K562 (cell line): ENCODE measurements at regions not wholly inside any gene's neighbourhood (a gene's known extent, or its start where the extent isn't known, plus 50 kb on each side); places are given as distances from the start of the nearest gene placed in this dataset.

Experiments used
- ATAC-seq: fragments of 200-7000 bp; cut with Tn5 transposase; 3 replicates; pipeline ENCODE4 v1.9.1; 2020; ENCODE audit warnings: moderate library complexity
- BruUV-seq: library from RNA; stranded (reverse); fragments of 400-500 nt; replicated peaks from 2 replicates; lab custom pipeline; 2021; lab: Mats Ljungman, UMichigan
- CTCF ChIA-PET: fragments of 300-600 bp; formaldehyde crosslinking; extraction: SDS; loops from one replicate; lab custom pipeline; 2021; ENCODE audit warnings: low intra/inter-chr PET ratio; lab: Yijun Ruan, JAX
- POLR2A ChIA-PET: fragments of 300-600, 350-650 bp; sonication (Branson Sonifier 250); formaldehyde crosslinking; extraction: SDS; loops from one replicate; lab custom pipeline; 2021; ENCODE audit warnings: antibody characterized with exemption, inconsistent platforms; lab: Yijun Ruan, JAX
- DNase-seq, 4 experiments: peaks; one replicate each; pipeline versions ENCODE4 v3.0.0 to v3.0.0-alpha.2; 2011 to 2018; ENCODE audit warnings: low spot score in 3 of 4, mixed read lengths in 3 of 4; ENCODE audit errors: extremely low read depth in 1 of 4
- FAIRE-seq: peaks from 2 replicates; lab custom pipeline; 2011; peaks lifted over from hg19 to GRCh38; lab: Jason Lieb, UNC
- H2AFZ ChIP-seq: 2 replicates; pipeline ENCODE4 v1.6.0; 2011; ENCODE audit warnings: low read depth, low read length, control low read depth, inconsistent platforms
- H3K27ac ChIP-seq: fragments of 200-600 bp; 3 replicates; pipeline ENCODE4 v1.8.0; 2011; ENCODE audit warnings: low read depth, mild to moderate bottlenecking, control low read depth, inconsistent platforms, low read length, moderate library complexity, mixed read lengths; ENCODE audit errors: extremely low read depth
- H3K27me3 ChIP-seq, 2 experiments: fragments of 300-600 bp in 1 of 2; 2 replicates in 1 of 2; 3 replicates in 1 of 2; pipeline versions ENCODE4 v1.6.0 to v1.8.0; 2011; ENCODE audit warnings: inconsistent platforms in 2 of 2, low read length in 2 of 2, mild to moderate bottlenecking in 1 of 2, mixed read lengths in 1 of 2, moderate library complexity in 1 of 2; ENCODE audit not compliant: control insufficient read depth in 2 of 2, insufficient read depth in 2 of 2
- H3K36me3 ChIP-seq: fragments of 300-600 bp; 3 replicates; pipeline ENCODE4 v1.8.0; 2011; ENCODE audit warnings: mild to moderate bottlenecking, low read length, inconsistent platforms; ENCODE audit not compliant: control insufficient read depth, insufficient read depth
- H3K4me1 ChIP-seq, 2 experiments: fragments of 200-600 bp in 1 of 2; replicated peaks in 1 of 2; 2 replicates in 1 of 2; 3 replicates in 1 of 2; pipeline versions ENCODE4 v1.5.1 to v1.8.0; 2011; ENCODE audit warnings: inconsistent platforms in 2 of 2, low read length in 2 of 2, mild to moderate bottlenecking in 1 of 2, mixed read lengths in 1 of 2, moderate library complexity in 1 of 2; ENCODE audit not compliant: control insufficient read depth in 2 of 2, insufficient read depth in 2 of 2
- H3K4me2 ChIP-seq: 2 replicates; pipeline ENCODE4 v1.6.1; 2011; ENCODE audit warnings: low read length, control low read depth, inconsistent platforms, mixed read lengths; ENCODE audit not compliant: insufficient read depth
- H3K4me3 ChIP-seq: fragments of 200-600 bp; sonication (generic), shearing (Covaris generic); 2 replicates; pipeline ENCODE4 v1.5.1; 2016; ENCODE audit warnings: control low read depth, inconsistent platforms
- H3K79me2 ChIP-seq: fragments of 200-600 bp; 3 replicates; pipeline ENCODE4 v1.8.0; 2011; ENCODE audit warnings: low read length, inconsistent platforms; ENCODE audit not compliant: control insufficient read depth, insufficient read depth
- H3K9ac ChIP-seq, 2 experiments: 2 replicates each; pipeline versions ENCODE4 v1.6.0 to v1.6.1; 2011; ENCODE audit warnings: low read depth in 2 of 2, low read length in 2 of 2, control low read depth in 1 of 2, inconsistent platforms in 1 of 2, mild to moderate bottlenecking in 1 of 2, mixed read lengths in 1 of 2; ENCODE audit not compliant: insufficient read depth in 1 of 2
- H3K9me1 ChIP-seq: one replicate; pipeline ENCODE4 v1.6.0; 2011; ENCODE audit warnings: inconsistent platforms, mild to moderate bottlenecking, low read length, moderate library complexity; ENCODE audit not compliant: control insufficient read depth, insufficient read depth
- H3K9me3 ChIP-seq: replicated peaks from 2 replicates; pipeline ENCODE4 v1.5.1; 2011; ENCODE audit warnings: low read depth, low read length, inconsistent platforms; ENCODE audit not compliant: control insufficient read depth, insufficient read depth
- H4K20me1 ChIP-seq: replicated peaks from 2 replicates; pipeline ENCODE4 v1.6.1; 2011; ENCODE audit warnings: low read length, inconsistent platforms, mixed read lengths; ENCODE audit not compliant: control insufficient read depth, insufficient read depth
- POU5F1 ChIP-seq: fragments of 150-350 bp; IDR thresholded peaks from 2 replicates; pipeline ENCODE4 v1.6.1; 2014; ENCODE audit warnings: borderline replicate concordance, low read length, low read depth, mild to moderate bottlenecking; ENCODE audit not compliant: partially characterized antibody
- RAD21 ChIP-seq, 2 experiments: fragments of 250-450 bp in 1 of 2; fragments of 450-650 bp in 1 of 2; sonication (Bioruptor Pico) in 1 of 2; formaldehyde crosslinking in 1 of 2; IDR thresholded peaks in 1 of 2; conservative IDR thresholded peaks in 1 of 2; 2 replicates each; pipeline versions ENCODE4 v1.4.0 to v1.8.0; 2020 to 2022; ENCODE audit warnings: mild to moderate bottlenecking in 2 of 2, moderate library complexity in 1 of 2
- SMC3 ChIP-seq: conservative IDR thresholded peaks from 2 replicates; pipeline ENCODE4 v1.6.1; 2011; ENCODE audit warnings: low read depth, low read length, improper control_type of control experiment; ENCODE audit not compliant: insufficient read depth
- ZNF175 ChIP-seq: fragments of 200-800 bp; sonication (Bioruptor generic); IDR thresholded peaks from 2 replicates; pipeline ENCODE4 v1.6.1; 2016; ENCODE audit warnings: low read depth, mild to moderate bottlenecking, missing genetic modification characterization, missing compliant biosample characterization
- ZNF274 ChIP-seq: IDR thresholded peaks from 2 replicates; pipeline ENCODE4 v1.6.1; 2011; ENCODE audit warnings: low read depth, mild to moderate bottlenecking, low read length, moderate library complexity, borderline replicate concordance
- WGBS: fragments of 100-300 bp; shearing (Covaris generic); methylation state at CpG from one replicate; pipeline ENCODE4 v1.1.6; 2016; ENCODE audit warnings: low coverage, mixed read lengths; ENCODE audit not compliant: insufficient coverage; ENCODE audit errors: missing lambda C conversion rate; 5-methylcytosine and 5-hydroxymethylcytosine counted together
- in situ Hi-C: fragments of 300-500 bp; cut with MboI; formaldehyde crosslinking; loops from 4 replicates; pipeline ENCODE4 v1.15.0; 2018; ENCODE audit warnings: inconsistent platforms, mixed read lengths
- intact Hi-C: fragments of 100-400 bp; cut with micrococcal nuclease; formaldehyde crosslinking; loops from 2 replicates; pipeline ENCODE4 v1.14.2; 2022
- TF ChIP-seq, protein P1 (sequence below), 3 experiments: IDR thresholded peaks in 2 of 3; conservative IDR thresholded peaks in 1 of 3; 2 replicates each; pipeline ENCODE4 v1.5.1; 2011 to 2012; ENCODE audit warnings: low read length in 3 of 3, mild to moderate bottlenecking in 3 of 3, control low read depth in 2 of 3, improper control_type of control experiment in 1 of 3, inconsistent platforms in 1 of 3, low read depth in 1 of 3, mixed read lengths in 1 of 3, moderate library complexity in 1 of 3; ENCODE audit not compliant: insufficient read depth in 2 of 3
- TF ChIP-seq, protein P2 (sequence below), 2 experiments: IDR thresholded peaks in 1 of 2; conservative IDR thresholded peaks in 1 of 2; 2 replicates each; pipeline ENCODE4 v1.6.1; 2016; ENCODE audit warnings: low read depth in 2 of 2, mild to moderate bottlenecking in 1 of 2, missing compliant biosample characterization in 1 of 2, missing genetic modification characterization in 1 of 2, moderate library complexity in 1 of 2

DNA sequence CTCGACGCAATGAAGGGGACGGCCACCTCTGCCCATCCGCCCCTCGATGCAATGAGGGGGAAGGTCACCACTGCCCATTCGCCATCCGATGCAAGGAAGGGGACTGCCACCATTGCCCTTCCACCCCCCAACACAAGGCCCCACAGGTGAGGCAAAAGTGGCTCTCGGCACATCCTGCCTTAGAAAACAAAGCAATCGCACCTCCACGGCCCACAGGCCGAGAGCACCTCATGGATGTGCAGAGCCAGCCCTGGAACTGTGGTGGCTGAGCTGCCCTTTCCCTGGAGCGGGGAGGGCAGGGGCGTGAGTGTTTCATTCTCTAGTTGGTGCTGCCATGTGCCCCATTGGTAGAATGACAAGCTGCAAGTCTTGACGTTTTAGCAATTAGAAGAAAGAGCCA lies 320.6 kb upstream of the SALL3 start:
- no peak overlapping the region for H2AFZ ChIP-seq
- H3K4me1 ChIP-seq = no peaks in the 10 kb centered on the region
- intact Hi-C loops (no loop called here), in situ Hi-C loops (no loop called here)
- no peaks in the 10 kb centered on the region for H4K20me1 ChIP-seq
- no peaks in the 10 kb centered on the region for H3K79me2 ChIP-seq
- no TSS peak for BruUV-seq
- FAIRE-seq (no peak), DNase-seq (no peak), ATAC-seq (no peak)
- TF ChIP-seq POU5F1 (no peak), ZNF175 (no peak), ZNF274 (no peak)
- no peak overlapping the region for H3K27ac ChIP-seq
- H3K4me3 ChIP-seq = no peak overlapping the region
- WGBS = 0% methylated on average over 10 of the region's 14 CpGs
- peaks cover 0 to 9% of the 10 kb centered on the region in 2 experiments; a peak in 1 of 5 replicates for H3K27me3 ChIP-seq
- ChIA-PET POLR2A (no interaction called here), CTCF (no interaction called here)
- H3K9me3 ChIP-seq = no peaks in the 10 kb centered on the region
- H3K9ac ChIP-seq = no peak overlapping the region
- H3K36me3 ChIP-seq = no peaks in the 10 kb centered on the region
- no peaks in the 10 kb centered on the region for H3K9me1 ChIP-seq
- no peak overlapping the region for H3K4me2 ChIP-seq

DNA sequence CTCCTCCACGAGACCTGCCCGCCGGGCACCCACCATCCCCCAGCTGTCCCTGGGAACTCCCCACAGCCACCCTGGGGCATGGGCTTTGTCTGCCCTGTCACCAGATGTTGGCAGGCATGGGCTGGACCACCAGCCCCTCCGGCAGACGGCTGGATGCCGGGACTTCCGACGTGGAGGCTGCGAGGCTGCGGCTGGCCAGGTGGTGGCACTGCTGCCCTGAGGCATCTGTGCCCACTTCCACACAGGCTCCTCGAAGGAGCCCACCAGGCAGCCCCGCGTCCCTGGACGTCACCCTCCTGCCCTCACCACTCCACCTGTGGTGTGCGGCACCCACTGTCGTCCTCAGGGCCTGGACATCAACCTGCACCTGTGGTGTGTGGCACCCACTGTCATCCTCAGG lies 319.9 kb upstream of the SALL3 start:
- POLR2A ChIA-PET = no interaction called here

More for the DNA sequence above, 319.9 kb upstream of the SALL3 start:
- Histone ChIP-seq H3K36me3 (no peaks in the 10 kb centered on the region), H3K4me2 (no peak overlapping the region), H3K4me3 (no peak overlapping the region), H3K9ac (no peak overlapping the region), H4K20me1 (no peaks in the 10 kb centered on the region), H3K27ac (no peak overlapping the region), H3K79me2 (no peaks in the 10 kb centered on the region), H3K4me1 (no peaks in the 10 kb centered on the region), H3K9me3 (no peaks in the 10 kb centered on the region), H3K27me3 (peaks cover 0 to 10% of the 10 kb centered on the region in 2 experiments; a peak in 1 of 5 replicates), H2AFZ (no peak overlapping the region), H3K9me1 (no peaks in the 10 kb centered on the region)
- BruUV-seq = no TSS peak
- FAIRE-seq (no peak), DNase-seq (peak; percentile 7 to 15 (median 13)), ATAC-seq (peak; percentile 67; the same call in 2 of the 3 replicates)
- intact Hi-C loops (no loop called here), in situ Hi-C loops (no loop called here)
- CTCF ChIA-PET = no interaction called here
- 2% methylated on average over 13 of the region's 16 CpGs for WGBS
- 0 out of 4 replicates have a peak, but pooled peaks of 1 of the 2 experiments have one; percentile 13 for TF ChIP-seq RAD21 (CRISPR knock-in tag; conservative IDR thresholded peaks at IDR 0.05 in 1 of 2, IDR thresholded peaks at IDR 0.05 in 1 of 2)
- TF ChIP-seq, protein P1, sequence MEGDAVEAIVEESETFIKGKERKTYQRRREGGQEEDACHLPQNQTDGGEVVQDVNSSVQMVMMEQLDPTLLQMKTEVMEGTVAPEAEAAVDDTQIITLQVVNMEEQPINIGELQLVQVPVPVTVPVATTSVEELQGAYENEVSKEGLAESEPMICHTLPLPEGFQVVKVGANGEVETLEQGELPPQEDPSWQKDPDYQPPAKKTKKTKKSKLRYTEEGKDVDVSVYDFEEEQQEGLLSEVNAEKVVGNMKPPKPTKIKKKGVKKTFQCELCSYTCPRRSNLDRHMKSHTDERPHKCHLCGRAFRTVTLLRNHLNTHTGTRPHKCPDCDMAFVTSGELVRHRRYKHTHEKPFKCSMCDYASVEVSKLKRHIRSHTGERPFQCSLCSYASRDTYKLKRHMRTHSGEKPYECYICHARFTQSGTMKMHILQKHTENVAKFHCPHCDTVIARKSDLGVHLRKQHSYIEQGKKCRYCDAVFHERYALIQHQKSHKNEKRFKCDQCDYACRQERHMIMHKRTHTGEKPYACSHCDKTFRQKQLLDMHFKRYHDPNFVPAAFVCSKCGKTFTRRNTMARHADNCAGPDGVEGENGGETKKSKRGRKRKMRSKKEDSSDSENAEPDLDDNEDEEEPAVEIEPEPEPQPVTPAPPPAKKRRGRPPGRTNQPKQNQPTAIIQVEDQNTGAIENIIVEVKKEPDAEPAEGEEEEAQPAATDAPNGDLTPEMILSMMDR (IDR thresholded peaks at IDR 0.05 in 2 of 3, conservative IDR thresholded peaks at IDR 0.05 in 1 of 3; ENCODE audit: insufficient read depth in 2 of 3, low read depth in 1 of 3, low read length in 3 of 3) = peak; percentile 31 to 41 (median 33); a peak in 4 of 6 replicates
- TF ChIP-seq, protein P2, sequence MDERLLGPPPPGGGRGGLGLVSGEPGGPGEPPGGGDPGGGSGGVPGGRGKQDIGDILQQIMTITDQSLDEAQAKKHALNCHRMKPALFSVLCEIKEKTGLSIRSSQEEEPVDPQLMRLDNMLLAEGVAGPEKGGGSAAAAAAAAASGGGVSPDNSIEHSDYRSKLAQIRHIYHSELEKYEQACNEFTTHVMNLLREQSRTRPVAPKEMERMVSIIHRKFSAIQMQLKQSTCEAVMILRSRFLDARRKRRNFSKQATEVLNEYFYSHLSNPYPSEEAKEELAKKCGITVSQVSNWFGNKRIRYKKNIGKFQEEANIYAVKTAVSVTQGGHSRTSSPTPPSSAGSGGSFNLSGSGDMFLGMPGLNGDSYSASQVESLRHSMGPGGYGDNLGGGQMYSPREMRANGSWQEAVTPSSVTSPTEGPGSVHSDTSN (CRISPR knock-in tag; IDR thresholded peaks at IDR 0.05; ENCODE audit: low read depth) = no peak
- TF ChIP-seq, protein P2 (tag; conservative IDR thresholded peaks at IDR 0.05; ENCODE audit: low read depth) = no peak
- 0 out of 2 replicates have a peak, but pooled peaks have one; percentile 6 for TF ChIP-seq SMC3
